HFFc6 (cell line): ENCODE measurements at regions not wholly inside any gene's neighbourhood (a gene's known extent, or its start where the extent isn't known, plus 50 kb on each side); places are given as distances from the start of the nearest gene placed in this dataset.

Experiments
- DNase-seq: peaks from one replicate; pipeline ENCODE4 v3.0.0-alpha.2; 2018
- H3K27ac Mint-ChIP-seq: 2 replicates; pipeline ENCODE4 v1.8.0; 2020; ENCODE audit warnings: mild to moderate bottlenecking, mixed read lengths
- H3K27me3 Mint-ChIP-seq: 2 replicates; pipeline ENCODE4 v1.8.0; 2021; ENCODE audit warnings: mild to moderate bottlenecking, moderate library complexity, mixed read lengths; ENCODE audit not compliant: insufficient read depth
- H3K36me3 Mint-ChIP-seq: 2 replicates; pipeline ENCODE4 v1.8.0; 2021; ENCODE audit warnings: low read depth, mixed read lengths
- H3K4me1 Mint-ChIP-seq: 2 replicates; pipeline ENCODE4 v1.8.0; 2020; ENCODE audit warnings: low read depth, mixed read lengths
- H3K4me3 Mint-ChIP-seq: 2 replicates; pipeline ENCODE4 v1.8.0; 2020; ENCODE audit warnings: mild to moderate bottlenecking, moderate library complexity, mixed read lengths
- H3K9me3 Mint-ChIP-seq: 2 replicates; pipeline ENCODE4 v1.8.0; 2020; ENCODE audit warnings: mild to moderate bottlenecking, mixed read lengths
- CTCF ChIP-seq: fragments of 200-600 bp; sonication (generic); IDR thresholded peaks from 2 replicates; pipeline ENCODE4 v1.5.0; 2021; ENCODE audit warnings: antibody characterized with exemption, mild to moderate bottlenecking

DNA sequence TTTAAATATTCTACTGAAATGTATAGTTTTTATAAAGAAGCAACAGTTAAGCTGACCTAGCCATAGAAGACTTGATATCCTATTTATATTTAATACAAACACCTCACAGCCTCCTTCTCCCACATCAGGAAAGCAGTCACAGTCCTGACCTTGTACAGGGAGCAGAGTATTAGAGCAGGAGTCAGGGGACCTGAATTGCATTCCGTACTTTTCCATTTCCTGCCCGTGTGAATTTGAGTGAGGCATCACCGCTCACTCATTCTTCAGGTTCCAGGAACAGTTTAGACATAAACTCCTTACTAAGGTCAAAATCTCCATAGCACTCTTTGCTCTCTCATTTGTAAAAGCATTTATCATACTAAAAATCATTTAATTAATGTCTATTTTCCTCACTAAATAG is 482.5 kb upstream of the FAT3 start:
- H3K27ac Mint-ChIP-seq, result no peak overlapping the region
- H3K4me3 Mint-ChIP-seq, result no peak overlapping the region
- TF ChIP-seq CTCF, result no peak
- peaks cover 30% of the 10 kb centered on the region for H3K9me3 Mint-ChIP-seq
- H3K27me3 Mint-ChIP-seq, result no peaks in the 10 kb centered on the region
- DNase-seq, result no peak
- H3K36me3 Mint-ChIP-seq, result no peaks in the 10 kb centered on the region
- no peaks in the 10 kb centered on the region for H3K4me1 Mint-ChIP-seq

DNA sequence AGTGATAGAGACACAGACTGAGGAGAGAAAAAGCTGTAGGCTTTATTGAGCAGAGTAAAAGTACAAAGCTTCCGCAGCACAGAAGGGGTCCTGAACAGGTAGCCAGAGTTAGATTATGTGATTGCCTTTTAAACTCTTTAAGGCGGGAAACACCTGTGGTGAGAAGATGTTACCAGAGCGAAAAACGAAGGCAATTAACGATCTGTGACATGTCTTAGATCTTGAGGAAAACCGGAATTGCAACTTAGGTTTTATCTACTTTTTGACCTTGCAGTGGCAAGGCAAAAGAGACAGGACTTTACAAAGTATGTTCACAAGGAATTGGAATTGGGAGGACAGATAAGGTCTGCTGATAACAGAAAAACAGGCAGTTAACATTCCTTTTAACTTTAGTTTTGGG is 493.6 kb upstream of the FAT3 start:
- H3K36me3 Mint-ChIP-seq, result no peaks in the 10 kb centered on the region; the same call in none of the 2 replicates
- no peak overlapping the region for H3K4me3 Mint-ChIP-seq
- no peak for TF ChIP-seq CTCF
- no peaks in the 10 kb centered on the region for H3K27me3 Mint-ChIP-seq
- peaks cover 61% of the 10 kb centered on the region for H3K9me3 Mint-ChIP-seq
- no peaks in the 10 kb centered on the region for H3K4me1 Mint-ChIP-seq
- no peak overlapping the region for H3K27ac Mint-ChIP-seq
- no peak for DNase-seq

DNA sequence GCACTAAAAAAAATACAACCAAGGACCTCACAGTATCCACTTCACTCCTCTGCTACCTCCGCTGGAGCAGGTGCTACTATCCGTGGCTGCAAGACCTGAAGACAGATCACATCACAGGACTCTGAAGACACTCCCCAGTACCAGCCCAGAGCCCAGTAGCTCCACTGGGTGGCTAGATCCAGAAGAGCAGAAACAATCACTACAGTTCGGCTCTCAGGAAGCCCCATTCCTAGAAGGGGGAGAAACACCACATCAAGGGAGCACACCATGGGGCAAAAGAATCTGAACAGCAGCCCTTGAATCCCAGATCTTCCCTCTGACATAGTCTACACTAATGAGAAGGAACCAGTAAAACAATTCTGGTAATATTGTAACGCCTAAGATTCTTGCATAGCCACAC is 494.0 kb upstream of the FAT3 start:
- no peak for DNase-seq
- Mint-ChIP-seq H3K36me3 (no peaks in the 10 kb centered on the region; the same call in none of the 2 replicates), H3K9me3 (peaks cover 56% of the 10 kb centered on the region), H3K4me1 (no peaks in the 10 kb centered on the region), H3K4me3 (no peak overlapping the region), H3K27me3 (no peaks in the 10 kb centered on the region), H3K27ac (no peak overlapping the region)
- no peak for TF ChIP-seq CTCF

DNA sequence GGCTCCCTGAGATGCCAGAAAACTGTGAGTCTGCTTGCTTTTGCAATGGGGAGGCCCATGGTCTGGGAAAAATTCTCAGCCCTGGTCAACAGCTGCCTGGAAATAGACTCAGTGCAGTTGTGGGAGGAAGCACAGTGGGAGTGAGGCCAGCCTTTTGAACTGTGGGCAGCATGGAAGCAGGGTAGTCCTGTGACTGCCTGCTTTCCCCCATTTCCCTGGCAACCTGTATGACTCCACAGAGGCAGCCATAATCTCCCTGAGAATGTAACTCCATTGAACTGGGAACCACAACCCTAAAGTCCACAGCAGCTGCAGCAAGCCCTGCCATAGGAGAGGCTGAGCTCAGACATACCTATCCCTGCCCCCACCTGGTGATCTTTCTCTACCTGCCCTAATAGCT is 494.6 kb upstream of the FAT3 start:
- no peaks in the 10 kb centered on the region for H3K27me3 Mint-ChIP-seq
- H3K36me3 Mint-ChIP-seq, result no peaks in the 10 kb centered on the region; the same call in none of the 2 replicates
- H3K4me3 Mint-ChIP-seq, result no peak overlapping the region
- no peaks in the 10 kb centered on the region for H3K4me1 Mint-ChIP-seq
- no peak for TF ChIP-seq CTCF
- H3K9me3 Mint-ChIP-seq, result peaks cover 51% of the 10 kb centered on the region
- H3K27ac Mint-ChIP-seq, result no peak overlapping the region
- DNase-seq, result no peak

- H3K4me3 Mint-ChIP-seq, result no peak overlapping the region
- TF ChIP-seq CTCF, result no peak
- peaks cover 23% of the 10 kb centered on the region for H3K9me3 Mint-ChIP-seq
- no peak overlapping the region for H3K27ac Mint-ChIP-seq
- H3K36me3 Mint-ChIP-seq, result no peaks in the 10 kb centered on the region
- no peaks in the 10 kb centered on the region for H3K27me3 Mint-ChIP-seq
- H3K4me1 Mint-ChIP-seq, result no peaks in the 10 kb centered on the region
- DNase-seq, result no peak
Observed at GRCh38 chr11:91717169-91717568, 507.4 kb upstream of the FAT3 start.
